Lung (tissue), 11 donors: ENCODE measurements at regions not wholly inside any gene's neighbourhood (a gene's known extent, or its start where the extent isn't known, plus 50 kb on each side); places are given as distances from the start of the nearest gene placed in this dataset.

Source experiments
- ATAC-seq: fragments of 200-7000 bp; cut with Tn5 transposase; one replicate; pipeline ENCODE4 v1.9.1; 2020; ENCODE audit warnings: moderate number of reproducible peaks; ENCODE audit not compliant: insufficient read depth, low FRiP score
- DNase-seq, 3 donors: peaks; one replicate each; pipeline ENCODE4 v3.0.0-alpha.2; 2013 to 2017
- H3K27ac ChIP-seq, 2 donors: one replicate each; pipeline ENCODE4 v1.5.1; 2013; ENCODE audit warnings: mild to moderate bottlenecking in 2 of 2, moderate library complexity in 2 of 2, control low read depth in 1 of 2, inconsistent platforms in 1 of 2, low read depth in 1 of 2, low read length in 1 of 2
- H3K27me3 ChIP-seq, 3 donors: one replicate each; pipeline ENCODE4 v1.5.1; 2013; ENCODE audit warnings: low read length in 2 of 3; ENCODE audit not compliant: control insufficient read depth in 3 of 3, insufficient read depth in 3 of 3
- H3K36me3 ChIP-seq, 4 donors: one replicate each; pipeline ENCODE4 v1.5.1; 2013; ENCODE audit warnings: low read length in 4 of 4, mild to moderate bottlenecking in 1 of 4, moderate library complexity in 1 of 4; ENCODE audit not compliant: control insufficient read depth in 4 of 4, insufficient read depth in 4 of 4
- H3K4me1 ChIP-seq, 5 donors: one replicate each; pipeline ENCODE4 v1.5.1; 2013; ENCODE audit warnings: low read length in 5 of 5, mild to moderate bottlenecking in 2 of 5, moderate library complexity in 1 of 5; ENCODE audit not compliant: control insufficient read depth in 5 of 5, insufficient read depth in 5 of 5
- H3K4me3 ChIP-seq: one replicate; pipeline ENCODE4 v1.5.1; 2013; ENCODE audit warnings: mild to moderate bottlenecking, control low read depth, moderate library complexity
- H3K9ac ChIP-seq, 2 donors: one replicate each; pipeline ENCODE4 v1.5.1; 2013; ENCODE audit warnings: low read length in 2 of 2, control low read depth in 1 of 2; ENCODE audit not compliant: insufficient read depth in 1 of 2
- H3K9me3 ChIP-seq, 4 donors: one replicate each; pipeline ENCODE4 v1.5.1; 2013; ENCODE audit warnings: low read length in 3 of 4, mild to moderate bottlenecking in 1 of 4, moderate library complexity in 1 of 4; ENCODE audit not compliant: control insufficient read depth in 4 of 4, insufficient read depth in 3 of 4
- WGBS, 2 donors: extraction: QIAGEN DNeasy Blood & Tissue Kit; methylation state at CpG; one replicate each; pipeline ENCODE4 v1.1.7; 2013; 5-methylcytosine and 5-hydroxymethylcytosine counted together
- TF ChIP-seq, protein P1 (sequence below): IDR thresholded peaks from 2 replicates; pipeline ENCODE4 v1.5.1; 2012; ENCODE audit warnings: mild to moderate bottlenecking; ENCODE audit errors: control extremely low read depth, extremely low read depth
- donor health status: control.
- donor health status: control.
- donor health status: Bipolar disorder and iron deficiency.
- donor health status: healthy.
- donor health status: DM: yes; HTN: yes; CAD: no.

GRCh38 chr3:18791182-18791581 is 357.1 kb upstream of the KCNH8 start:
- Histone ChIP-seq H3K9ac (no peak overlapping the region), H3K27me3 (no peaks in the 10 kb centered on the region), H3K4me3 (no peak overlapping the region), H3K4me1 (no peaks in the 10 kb centered on the region), H3K27ac (no peak overlapping the region), H3K36me3 (no peaks in the 10 kb centered on the region), H3K9me3 (no peaks in the 10 kb centered on the region)
- TF ChIP-seq, protein P1, sequence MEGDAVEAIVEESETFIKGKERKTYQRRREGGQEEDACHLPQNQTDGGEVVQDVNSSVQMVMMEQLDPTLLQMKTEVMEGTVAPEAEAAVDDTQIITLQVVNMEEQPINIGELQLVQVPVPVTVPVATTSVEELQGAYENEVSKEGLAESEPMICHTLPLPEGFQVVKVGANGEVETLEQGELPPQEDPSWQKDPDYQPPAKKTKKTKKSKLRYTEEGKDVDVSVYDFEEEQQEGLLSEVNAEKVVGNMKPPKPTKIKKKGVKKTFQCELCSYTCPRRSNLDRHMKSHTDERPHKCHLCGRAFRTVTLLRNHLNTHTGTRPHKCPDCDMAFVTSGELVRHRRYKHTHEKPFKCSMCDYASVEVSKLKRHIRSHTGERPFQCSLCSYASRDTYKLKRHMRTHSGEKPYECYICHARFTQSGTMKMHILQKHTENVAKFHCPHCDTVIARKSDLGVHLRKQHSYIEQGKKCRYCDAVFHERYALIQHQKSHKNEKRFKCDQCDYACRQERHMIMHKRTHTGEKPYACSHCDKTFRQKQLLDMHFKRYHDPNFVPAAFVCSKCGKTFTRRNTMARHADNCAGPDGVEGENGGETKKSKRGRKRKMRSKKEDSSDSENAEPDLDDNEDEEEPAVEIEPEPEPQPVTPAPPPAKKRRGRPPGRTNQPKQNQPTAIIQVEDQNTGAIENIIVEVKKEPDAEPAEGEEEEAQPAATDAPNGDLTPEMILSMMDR, result no peak
- ATAC-seq, result no peak
- DNase-seq, result no peak
- WGBS, 2 donors, result 74 to 86% methylated on average over 8 of the region's 8 CpGs

DNA sequence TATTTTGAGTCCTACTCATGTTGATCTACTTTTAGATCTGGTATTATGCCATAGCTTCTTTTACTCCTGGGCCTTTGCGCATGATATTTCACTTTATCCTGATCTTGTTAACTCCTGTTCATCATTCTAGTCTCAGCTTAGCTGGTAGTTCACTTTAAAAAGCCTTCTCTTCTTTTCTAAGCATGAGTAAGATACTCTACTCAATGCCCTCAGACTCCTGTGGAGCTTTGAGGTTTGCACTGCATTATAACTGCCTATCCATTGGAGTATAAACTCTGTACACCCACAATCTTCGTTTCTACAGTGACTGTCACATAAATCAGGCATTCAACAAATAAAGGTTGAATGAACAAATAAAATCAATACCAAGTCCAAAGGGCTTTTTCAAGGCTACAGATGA is 357.9 kb upstream of the KCNH8 start:
- TF ChIP-seq, protein P1, result no peak
- 81 to 91% methylated on average over 2 of the region's 2 CpGs for WGBS, 2 donors
- no peak for ATAC-seq

DNA sequence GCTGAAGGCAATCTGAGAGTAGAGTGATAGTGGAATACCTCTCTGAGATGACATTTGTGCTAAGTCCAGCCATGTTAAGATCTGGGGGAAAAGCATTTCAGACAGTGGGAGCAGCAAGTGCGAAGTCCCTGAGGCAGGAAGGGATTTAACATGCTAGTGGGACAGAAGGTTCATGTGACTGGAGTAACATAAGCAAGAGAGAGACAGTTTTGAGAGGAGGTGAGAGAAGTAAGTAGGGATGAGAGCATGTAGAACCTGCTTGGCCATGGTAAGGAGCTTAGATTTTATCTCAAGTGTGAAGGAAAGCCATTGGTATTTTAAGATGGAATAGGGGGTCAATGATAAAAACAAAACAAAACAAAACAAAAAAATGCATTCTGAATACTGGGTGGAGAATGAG is 358.6 kb upstream of the KCNH8 start:
- DNase-seq (no peak), ATAC-seq (no peak)
- no peaks in the 10 kb centered on the region for H3K9me3 ChIP-seq
- H3K9ac ChIP-seq, result no peak overlapping the region
- no peaks in the 10 kb centered on the region for H3K27me3 ChIP-seq
- no peak overlapping the region for H3K27ac ChIP-seq
- H3K4me1 ChIP-seq, result no peaks in the 10 kb centered on the region
- no peaks in the 10 kb centered on the region for H3K36me3 ChIP-seq
- 98 to 100% methylated on average over 1 of the region's 1 CpG for WGBS, 2 donors
- TF ChIP-seq, protein P1, result no peak
- H3K4me3 ChIP-seq, result no peak overlapping the region

More for the DNA sequence above, 357.9 kb upstream of the KCNH8 start:
- DNase-seq, result no peak
- Histone ChIP-seq H3K4me3 (no peak overlapping the region), H3K27ac (no peak overlapping the region), H3K9ac (no peak overlapping the region), H3K9me3 (no peaks in the 10 kb centered on the region), H3K4me1 (no peaks in the 10 kb centered on the region), H3K36me3 (no peaks in the 10 kb centered on the region), H3K27me3 (no peaks in the 10 kb centered on the region)

DNA sequence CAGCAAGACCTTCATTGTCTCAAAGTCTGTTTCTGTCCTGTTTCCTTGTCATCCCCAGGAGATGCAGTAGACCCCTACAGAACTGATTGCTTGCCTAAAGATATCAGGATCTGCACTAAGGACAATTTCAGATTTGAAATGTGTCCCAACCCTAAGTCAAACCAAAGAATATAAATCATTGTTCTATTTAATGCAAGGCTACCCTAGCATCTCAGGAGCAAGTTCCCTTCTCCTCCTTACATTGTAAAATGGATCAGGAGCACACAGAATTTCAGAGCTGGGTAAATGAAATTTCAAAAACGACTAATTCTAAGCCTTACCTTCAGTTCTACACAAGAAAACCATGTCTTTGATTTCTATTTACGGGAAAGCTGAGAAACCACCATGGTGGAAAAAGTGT is 360.9 kb upstream of the KCNH8 start:
- Histone ChIP-seq H3K36me3 (no peaks in the 10 kb centered on the region), H3K9ac (no peak overlapping the region), H3K4me1 (no peaks in the 10 kb centered on the region), H3K9me3 (no peaks in the 10 kb centered on the region), H3K4me3 (no peak overlapping the region), H3K27ac (no peak overlapping the region), H3K27me3 (no peaks in the 10 kb centered on the region)
- 93 to 95% methylated on average over 2 of the region's 2 CpGs for WGBS, 2 donors
- TF ChIP-seq, protein P1, result no peak
- ATAC-seq (no peak), DNase-seq (no peak)
